Natural killer cell (primary cell): ENCODE measurements at regions not wholly inside any gene's neighbourhood (a gene's known extent, or its start where the extent isn't known, plus 50 kb on each side); places are given as distances from the start of the nearest gene placed in this dataset.

Source experiments
- ATAC-seq, 3 donors: fragments of 150-1000 bp in 2 of 3; fragments of 200-7000 bp in 1 of 3; cut with Tn5 transposase; 1 replicate in 1 of 3; 2 replicates in 2 of 3; pipeline ENCODE4 v1.10.0; 2021; ENCODE audit warnings: mild to moderate bottlenecking in 2 of 3, moderate library complexity in 2 of 3
- DNase-seq, 2 donors: peaks; one replicate each; pipeline versions ENCODE4 v3.0.0 to v3.0.0-alpha.2; 2013 to 2021; ENCODE audit warnings: mixed read lengths in 1 of 2
- H3K27ac ChIP-seq: one replicate; pipeline ENCODE4 v1.5.1; 2013; ENCODE audit warnings: mild to moderate bottlenecking, low read length
- H3K27me3 ChIP-seq: one replicate; pipeline ENCODE4 v1.6.1; 2013; ENCODE audit warnings: low read length; ENCODE audit not compliant: control insufficient read depth, insufficient read depth
- H3K36me3 ChIP-seq: one replicate; pipeline ENCODE4 v1.6.1; 2013; ENCODE audit warnings: low read length; ENCODE audit not compliant: control insufficient read depth, insufficient read depth
- H3K4me1 ChIP-seq: one replicate; pipeline ENCODE4 v1.6.1; 2013; ENCODE audit warnings: low read length; ENCODE audit not compliant: control insufficient read depth, insufficient read depth
- H3K4me3 ChIP-seq: one replicate; pipeline ENCODE4 v1.5.1; 2013; ENCODE audit warnings: low read length
- H3K9me3 ChIP-seq: one replicate; pipeline ENCODE4 v1.6.1; 2013; ENCODE audit warnings: low read length; ENCODE audit not compliant: control insufficient read depth, insufficient read depth
- H3K27ac Mint-ChIP-seq, 2 donors: one replicate each; pipeline ENCODE4 v1.8.0; 2022; ENCODE audit warnings: mild to moderate bottlenecking in 2 of 2, mixed read lengths in 2 of 2, moderate library complexity in 1 of 2
- H3K27me3 Mint-ChIP-seq, 2 donors: one replicate each; pipeline ENCODE4 v1.8.0; 2022; ENCODE audit warnings: low read depth in 2 of 2, mixed read lengths in 2 of 2
- H3K36me3 Mint-ChIP-seq: one replicate; pipeline ENCODE4 v1.8.0; 2022; ENCODE audit warnings: mixed read lengths
- H3K4me1 Mint-ChIP-seq, 2 donors: one replicate each; pipeline ENCODE4 v1.8.0; 2022; ENCODE audit warnings: mixed read lengths in 2 of 2
- H3K4me3 Mint-ChIP-seq: one replicate; pipeline ENCODE4 v1.8.0; 2022; ENCODE audit warnings: mild to moderate bottlenecking, moderate library complexity, mixed read lengths
- H3K9me3 Mint-ChIP-seq, 2 donors: one replicate each; pipeline ENCODE4 v1.8.0; 2022; ENCODE audit warnings: mixed read lengths in 2 of 2
- CTCF ChIP-seq: fragments of 200-600 bp; IDR thresholded peaks from one replicate; pipeline ENCODE4 v1.8.0; 2022; ENCODE audit warnings: antibody characterized with exemption
- WGBS: methylation state at CpG from one replicate; pipeline ENCODE4 v1.1.7; 2013; ENCODE audit warnings: missing lambda C conversion rate; ENCODE audit not compliant: insufficient coverage; 5-methylcytosine and 5-hydroxymethylcytosine counted together
- intact Hi-C: fragments of 100-400 bp; cut with micrococcal nuclease; formaldehyde crosslinking; loops from one replicate; pipeline ENCODE4 v1.14.2; 2022

GRCh38 chr12:107493666-107494065, 191.9 kb upstream of the PWP1 start:
- no peaks in the 10 kb centered on the region for H3K36me3 ChIP-seq
- no peak for TF ChIP-seq CTCF
- H3K9me3 Mint-ChIP-seq, result peaks cover 4 to 7% of the 10 kb centered on the region in 2 donors
- no peak for DNase-seq
- H3K4me1 ChIP-seq, result peaks cover 10% of the 10 kb centered on the region
- H3K27ac Mint-ChIP-seq, result no peak overlapping the region
- H3K9me3 ChIP-seq, result no peaks in the 10 kb centered on the region
- H3K4me1 Mint-ChIP-seq, result peaks cover 20 to 36% of the 10 kb centered on the region in 2 donors
- intact Hi-C loops, result no loop called here
- no peak overlapping the region for H3K27ac ChIP-seq
- WGBS, result 88% methylated on average over 2 of the region's 2 CpGs
- H3K36me3 Mint-ChIP-seq, result no peaks in the 10 kb centered on the region
- peaks cover 0 to 2% of the 10 kb centered on the region in 2 donors for H3K27me3 Mint-ChIP-seq
- no peak overlapping the region for H3K4me3 ChIP-seq
- no peaks in the 10 kb centered on the region for H3K27me3 ChIP-seq
- no peak for ATAC-seq
- H3K4me3 Mint-ChIP-seq, result no peak overlapping the region

DNA sequence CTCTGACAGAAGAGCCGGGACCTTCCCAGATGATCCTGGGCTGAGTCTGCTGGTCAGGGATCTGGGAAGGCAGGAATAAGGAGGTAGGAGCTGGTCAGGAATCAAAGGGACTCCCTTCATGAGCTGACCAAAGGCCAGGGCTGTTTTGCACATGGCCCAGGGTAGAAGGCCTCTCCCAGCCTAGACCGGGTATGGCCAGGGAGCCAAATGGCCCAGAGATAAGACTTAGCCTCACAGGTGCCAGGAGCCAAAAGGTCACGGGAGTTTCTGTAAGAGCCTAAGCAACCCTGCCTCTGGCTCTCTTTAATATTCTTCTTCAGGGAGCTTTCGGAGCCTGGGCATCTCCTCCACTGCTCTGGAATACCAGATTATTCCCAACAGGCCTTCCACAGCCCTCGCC, 191.3 kb upstream of the PWP1 start:
- Mint-ChIP-seq H3K4me3 (no peak overlapping the region), H3K4me1 (peaks cover 20 to 36% of the 10 kb centered on the region in 2 donors), H3K27ac (no peak overlapping the region), H3K36me3 (no peaks in the 10 kb centered on the region), H3K9me3 (peaks cover 4 to 7% of the 10 kb centered on the region in 2 donors), H3K27me3 (peaks cover 0 to 2% of the 10 kb centered on the region in 2 donors)
- intact Hi-C loops, result no loop called here
- ATAC-seq (no peak), DNase-seq (no peak)
- no peak overlapping the region for H3K4me3 ChIP-seq
- TF ChIP-seq CTCF, result no peak
- 93% methylated on average over 5 of the region's 5 CpGs for WGBS
- no peaks in the 10 kb centered on the region for H3K27me3 ChIP-seq
- H3K36me3 ChIP-seq, result no peaks in the 10 kb centered on the region
- H3K4me1 ChIP-seq, result peaks cover 10% of the 10 kb centered on the region
- H3K9me3 ChIP-seq, result no peaks in the 10 kb centered on the region
- H3K27ac ChIP-seq, result no peak overlapping the region

DNA sequence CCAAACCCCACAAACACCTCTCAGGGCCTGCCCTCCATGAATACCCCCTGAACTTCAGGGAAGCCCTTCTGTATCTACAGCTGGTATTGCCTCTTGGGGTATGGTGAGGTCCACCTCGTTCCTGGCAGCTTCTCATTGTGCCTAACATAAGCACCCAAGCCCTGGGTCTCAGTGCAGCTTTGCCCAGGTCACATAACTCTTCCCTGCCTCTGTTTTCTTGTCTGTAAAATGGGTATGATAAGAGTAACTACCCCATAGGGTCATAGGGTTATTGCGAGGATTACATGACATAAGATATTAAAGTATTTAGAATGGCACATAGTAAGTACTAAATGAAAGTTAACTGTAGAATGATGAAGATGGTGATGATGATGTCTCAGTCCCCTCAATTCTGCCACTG, 190.0 kb upstream of the PWP1 start:
- Mint-ChIP-seq H3K4me3 (no peak overlapping the region), H3K27me3 (peaks cover 0 to 2% of the 10 kb centered on the region in 2 donors), H3K36me3 (no peaks in the 10 kb centered on the region), H3K4me1 (peaks cover 18 to 36% of the 10 kb centered on the region in 2 donors), H3K27ac (no peak overlapping the region), H3K9me3 (peaks cover 4 to 7% of the 10 kb centered on the region in 2 donors)
- H3K4me1 ChIP-seq, result peaks cover 10% of the 10 kb centered on the region
- no peak overlapping the region for H3K27ac ChIP-seq
- TF ChIP-seq CTCF, result no peak
- intact Hi-C loops, result no loop called here
- DNase-seq (no peak), ATAC-seq (no peak)
- H3K27me3 ChIP-seq, result no peaks in the 10 kb centered on the region
- H3K9me3 ChIP-seq, result no peaks in the 10 kb centered on the region
- 100% methylated on average over 1 of the region's 2 CpGs for WGBS
- no peaks in the 10 kb centered on the region for H3K36me3 ChIP-seq
- no peak overlapping the region for H3K4me3 ChIP-seq

DNA sequence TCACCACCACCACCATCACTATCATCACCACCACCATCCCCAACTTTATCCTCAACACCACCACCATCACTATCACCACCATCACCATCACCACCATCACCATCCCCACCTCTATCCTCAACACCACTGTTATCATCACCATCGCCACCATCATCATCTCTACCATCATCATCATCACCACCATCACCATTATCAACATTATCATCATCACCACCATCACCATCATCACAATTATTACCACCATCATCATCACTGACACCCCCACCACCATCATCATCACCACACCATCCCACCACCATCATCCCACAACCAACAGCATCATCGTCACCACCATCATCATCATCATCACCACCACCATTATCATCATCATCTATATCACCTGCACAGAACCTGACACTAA, 188.4 kb upstream of the PWP1 start:
- Mint-ChIP-seq H3K27ac (peak overlapping the region in 1 of 2 donors; percentile 29), H3K4me1 (peaks cover 12 to 39% of the 10 kb centered on the region in 2 donors), H3K36me3 (no peaks in the 10 kb centered on the region), H3K27me3 (peaks cover 2 to 5% of the 10 kb centered on the region in 2 donors), H3K9me3 (peaks cover 4 to 7% of the 10 kb centered on the region in 2 donors), H3K4me3 (no peak overlapping the region)
- WGBS, result 79% methylated on average over 2 of the region's 2 CpGs
- H3K36me3 ChIP-seq, result no peaks in the 10 kb centered on the region
- H3K9me3 ChIP-seq, result no peaks in the 10 kb centered on the region
- no peak for TF ChIP-seq CTCF
- no peaks in the 10 kb centered on the region for H3K27me3 ChIP-seq
- intact Hi-C loops, result no loop called here
- no peak overlapping the region for H3K4me3 ChIP-seq
- H3K27ac ChIP-seq, result no peak overlapping the region
- H3K4me1 ChIP-seq, result peaks cover 10% of the 10 kb centered on the region
- DNase-seq (no peak), ATAC-seq (peak in 1 of 3 donors; percentile 30)
